Skeletal muscle tissue (tissue), 3 donors: ENCODE measurements at regions not wholly inside any gene's neighbourhood (a gene's known extent, or its start where the extent isn't known, plus 50 kb on each side); places are given as distances from the start of the nearest gene placed in this dataset.

Source experiments
- H3K27ac ChIP-seq: one replicate; pipeline ENCODE4 v1.7.0; 2013; ENCODE audit warnings: mild to moderate bottlenecking, low read depth, low read length, inconsistent platforms
- H3K27me3 ChIP-seq, 3 donors: one replicate each; pipeline ENCODE4 v1.7.0; 2013; ENCODE audit warnings: low read length in 3 of 3; ENCODE audit not compliant: control insufficient read depth in 3 of 3, insufficient read depth in 3 of 3
- H3K36me3 ChIP-seq, 3 donors: one replicate each; pipeline ENCODE4 v1.7.0; 2013; ENCODE audit warnings: low read length in 3 of 3; ENCODE audit not compliant: control insufficient read depth in 3 of 3, insufficient read depth in 3 of 3
- H3K4me1 ChIP-seq, 3 donors: one replicate each; pipeline ENCODE4 v1.7.0; 2013; ENCODE audit warnings: low read length in 3 of 3, mild to moderate bottlenecking in 3 of 3; ENCODE audit not compliant: control insufficient read depth in 3 of 3, insufficient read depth in 3 of 3
- H3K4me3 ChIP-seq, 3 donors: one replicate each; pipeline ENCODE4 v1.7.0; 2013; ENCODE audit warnings: low read length in 3 of 3
- H3K9ac ChIP-seq, 3 donors: one replicate each; pipeline ENCODE4 v1.7.0; 2013; ENCODE audit warnings: low read length in 3 of 3, mild to moderate bottlenecking in 3 of 3, moderate library complexity in 2 of 3, low read depth in 1 of 3
- H3K9me3 ChIP-seq, 3 donors: one replicate each; pipeline ENCODE4 v1.7.0; 2013; ENCODE audit warnings: low read length in 3 of 3; ENCODE audit not compliant: control insufficient read depth in 3 of 3
- donor health status: Osteomylitis.

GRCh38 chr22:49117486-49117885 lies 710.2 kb downstream of the BRD1 start:
- no peak overlapping the region for H3K9ac ChIP-seq
- peaks cover 0 to 2% (median 0%) of the 10 kb centered on the region in 3 donors for H3K9me3 ChIP-seq
- H3K4me1 ChIP-seq: no peaks in the 10 kb centered on the region
- no peak overlapping the region for H3K27ac ChIP-seq
- peaks cover 0 to 6% (median 0%) of the 10 kb centered on the region in 3 donors for H3K27me3 ChIP-seq
- no peak overlapping the region for H3K4me3 ChIP-seq
- no peaks in the 10 kb centered on the region for H3K36me3 ChIP-seq

GRCh38 chr22:49116486-49117120 lies 711.1 kb downstream of the BRD1 start:
- no peak overlapping the region for H3K27ac ChIP-seq

GRCh38 chr22:49116021-49116420 lies 711.7 kb downstream of the BRD1 start:
- H3K27ac ChIP-seq: no peak overlapping the region

More at GRCh38 chr22:49116486-49117120, 711.1 kb downstream of the BRD1 start:
- H3K9me3 ChIP-seq: peaks cover 0 to 2% (median 0%) of the 10 kb centered on the region in 3 donors
- H3K4me3 ChIP-seq: no peak overlapping the region
- peaks cover 0 to 6% (median 0%) of the 10 kb centered on the region in 3 donors for H3K27me3 ChIP-seq
- no peak overlapping the region for H3K9ac ChIP-seq
- H3K4me1 ChIP-seq: no peaks in the 10 kb centered on the region
- no peaks in the 10 kb centered on the region for H3K36me3 ChIP-seq

GRCh38 chr22:49115197-49115596 lies 712.5 kb downstream of the BRD1 start:
- H3K9me3 ChIP-seq: peaks cover 0 to 2% (median 0%) of the 10 kb centered on the region in 3 donors
- no peak overlapping the region for H3K9ac ChIP-seq
- no peaks in the 10 kb centered on the region for H3K36me3 ChIP-seq
- no peak overlapping the region for H3K4me3 ChIP-seq
- H3K4me1 ChIP-seq: no peaks in the 10 kb centered on the region
- H3K27ac ChIP-seq: no peak overlapping the region
- peaks cover 0 to 11% (median 0%) of the 10 kb centered on the region in 3 donors for H3K27me3 ChIP-seq

More at GRCh38 chr22:49116021-49116420, 711.7 kb downstream of the BRD1 start:
- Histone ChIP-seq H3K9ac (no peak overlapping the region), H3K4me3 (no peak overlapping the region), H3K9me3 (peaks cover 0 to 2% (median 0%) of the 10 kb centered on the region in 3 donors), H3K36me3 (no peaks in the 10 kb centered on the region), H3K27me3 (peaks cover 0 to 6% (median 0%) of the 10 kb centered on the region in 3 donors), H3K4me1 (no peaks in the 10 kb centered on the region)

- no peak overlapping the region for H3K4me3 ChIP-seq
- peaks cover 0 to 11% (median 0%) of the 10 kb centered on the region in 3 donors for H3K27me3 ChIP-seq
- H3K36me3 ChIP-seq: no peaks in the 10 kb centered on the region
- H3K27ac ChIP-seq: no peak overlapping the region
- no peak overlapping the region for H3K9ac ChIP-seq
- no peaks in the 10 kb centered on the region for H3K4me1 ChIP-seq
- H3K9me3 ChIP-seq: peaks cover 0 to 2% (median 0%) of the 10 kb centered on the region in 3 donors
Measured at GRCh38 chr22:49113758-49114157, 713.9 kb downstream of the BRD1 start.

GRCh38 chr22:49112661-49113626 lies 714.7 kb downstream of the BRD1 start:
- Histone ChIP-seq H3K9me3 (peaks cover 0 to 2% (median 0%) of the 10 kb centered on the region in 3 donors), H3K36me3 (no peaks in the 10 kb centered on the region), H3K27me3 (peaks cover 0 to 14% (median 6%) of the 10 kb centered on the region in 3 donors)

GRCh38 chr22:49112176-49112575 lies 715.5 kb downstream of the BRD1 start:
- H3K27ac ChIP-seq: no peak overlapping the region
- H3K27me3 ChIP-seq: peaks cover 0 to 20% (median 6%) of the 10 kb centered on the region in 3 donors
- no peak overlapping the region for H3K9ac ChIP-seq

More at GRCh38 chr22:49112661-49113626, 714.7 kb downstream of the BRD1 start:
- no peak overlapping the region for H3K9ac ChIP-seq
- no peak overlapping the region for H3K27ac ChIP-seq
- no peaks in the 10 kb centered on the region for H3K4me1 ChIP-seq
- H3K4me3 ChIP-seq: no peak overlapping the region

GRCh38 chr22:49111085-49111484 lies 716.6 kb downstream of the BRD1 start:
- Histone ChIP-seq H3K9ac (no peak overlapping the region), H3K36me3 (no peaks in the 10 kb centered on the region), H3K4me3 (no peak overlapping the region), H3K9me3 (peaks cover 0 to 2% (median 0%) of the 10 kb centered on the region in 3 donors), H3K4me1 (no peaks in the 10 kb centered on the region), H3K27me3 (peaks cover 0 to 24% (median 9%) of the 10 kb centered on the region in 3 donors), H3K27ac (no peak overlapping the region)

More at GRCh38 chr22:49112176-49112575, 715.5 kb downstream of the BRD1 start:
- Histone ChIP-seq H3K4me3 (no peak overlapping the region), H3K4me1 (no peaks in the 10 kb centered on the region), H3K36me3 (no peaks in the 10 kb centered on the region), H3K9me3 (peaks cover 0 to 2% (median 0%) of the 10 kb centered on the region in 3 donors)

- H3K9me3 ChIP-seq: no peaks in the 10 kb centered on the region
- H3K4me1 ChIP-seq: no peaks in the 10 kb centered on the region
- H3K36me3 ChIP-seq: no peaks in the 10 kb centered on the region
- no peak overlapping the region for H3K4me3 ChIP-seq
- no peak overlapping the region for H3K27ac ChIP-seq
- H3K9ac ChIP-seq: no peak overlapping the region
- peaks cover 4 to 25% (median 16%) of the 10 kb centered on the region in 3 donors for H3K27me3 ChIP-seq
Measured at GRCh38 chr22:49108636-49109315, 718.9 kb downstream of the BRD1 start.
